OCI-LY3 (cell line): ENCODE measurements at regions not wholly inside any gene's neighbourhood (a gene's known extent, or its start where the extent isn't known, plus 50 kb on each side); places are given as distances from the start of the nearest gene placed in this dataset.

Experiments
- EZH2phosphoT487 ChIP-seq: fragments of 200-600 bp; shearing (Covaris generic); IDR thresholded peaks from 2 replicates; pipeline ENCODE4 v1.6.1; 2018; ENCODE audit warnings: antibody characterized with exemption, mixed run types, low read depth
- TF ChIP-seq, protein P1 (sequence below): fragments of 200-600, 300-600 bp; sonication (generic); IDR thresholded peaks from 2 replicates; pipeline ENCODE4 v1.5.1; 2014; ENCODE audit warnings: antibody characterized with exemption, low read length, low read depth

- TF ChIP-seq, protein P1, sequence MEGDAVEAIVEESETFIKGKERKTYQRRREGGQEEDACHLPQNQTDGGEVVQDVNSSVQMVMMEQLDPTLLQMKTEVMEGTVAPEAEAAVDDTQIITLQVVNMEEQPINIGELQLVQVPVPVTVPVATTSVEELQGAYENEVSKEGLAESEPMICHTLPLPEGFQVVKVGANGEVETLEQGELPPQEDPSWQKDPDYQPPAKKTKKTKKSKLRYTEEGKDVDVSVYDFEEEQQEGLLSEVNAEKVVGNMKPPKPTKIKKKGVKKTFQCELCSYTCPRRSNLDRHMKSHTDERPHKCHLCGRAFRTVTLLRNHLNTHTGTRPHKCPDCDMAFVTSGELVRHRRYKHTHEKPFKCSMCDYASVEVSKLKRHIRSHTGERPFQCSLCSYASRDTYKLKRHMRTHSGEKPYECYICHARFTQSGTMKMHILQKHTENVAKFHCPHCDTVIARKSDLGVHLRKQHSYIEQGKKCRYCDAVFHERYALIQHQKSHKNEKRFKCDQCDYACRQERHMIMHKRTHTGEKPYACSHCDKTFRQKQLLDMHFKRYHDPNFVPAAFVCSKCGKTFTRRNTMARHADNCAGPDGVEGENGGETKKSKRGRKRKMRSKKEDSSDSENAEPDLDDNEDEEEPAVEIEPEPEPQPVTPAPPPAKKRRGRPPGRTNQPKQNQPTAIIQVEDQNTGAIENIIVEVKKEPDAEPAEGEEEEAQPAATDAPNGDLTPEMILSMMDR: no peak
- TF ChIP-seq EZH2phosphoT487: no peak
Measured at GRCh38 chr14:27090716-27091115, 492.9 kb upstream of the NOVA1 start.
